ENCODE measurements at regions not wholly inside any gene's neighbourhood (a gene's known extent, or its start where the extent isn't known, plus 50 kb on each side); places are given as distances from the start of the nearest gene placed in this dataset.

GRCh38 chr18:22108674-22109073, 60.7 kb upstream of the GATA6 start:
- H3K27me3 ChIP-seq (ENCODE audit: low read length) = no peaks in the 10 kb centered on the region
- H3K36me3 ChIP-seq (ENCODE audit: low read length) = no peaks in the 10 kb centered on the region
- no peak overlapping the region for H3K4me3 ChIP-seq (ENCODE audit: insufficient read depth, low read length, poor library complexity, severe bottlenecking)
- H3F3A ChIP-seq (ENCODE audit: insufficient read depth) = no peaks in the 10 kb centered on the region
- H2AFZ ChIP-seq (ENCODE audit: low read depth, low read length, severe bottlenecking) = no peak overlapping the region
- no peak overlapping the region for H3K27ac ChIP-seq (ENCODE audit: low read depth, low read length)
- TF ChIP-seq EZH2phosphoT487 (conservative IDR thresholded peaks at IDR 0.05; ENCODE audit: low read length) = no peak
- no peak for TF ChIP-seq CTCF (IDR thresholded peaks at IDR 0.05; ENCODE audit: insufficient read depth, low read length, poor library complexity, severe bottlenecking)
- H4K20me1 ChIP-seq (ENCODE audit: low read depth, low read length) = no peaks in the 10 kb centered on the region
- no peaks in the 10 kb centered on the region for H3K9me3 ChIP-seq (ENCODE audit: insufficient read depth, low read length)
- no peak overlapping the region for H3K4me2 ChIP-seq (ENCODE audit: low read depth, low read length, poor library complexity, severe bottlenecking)
- H3K9ac ChIP-seq (ENCODE audit: low read length) = no peak overlapping the region
- no peaks in the 10 kb centered on the region for H3K79me2 ChIP-seq (ENCODE audit: insufficient read depth, low read length)
- no peaks in the 10 kb centered on the region for H3K9me2 ChIP-seq (replicated peaks; ENCODE audit: insufficient read depth, low read length)

- Histone ChIP-seq H2AFZ (ENCODE audit: low read depth, low read length, severe bottlenecking) (no peak overlapping the region), H3F3A (ENCODE audit: insufficient read depth) (no peaks in the 10 kb centered on the region)
These were observed 59.9 kb upstream of the GATA6 start for GRCh38 chr18:22109535-22109934.

GRCh38 chr18:22110461-22110924, 58.9 kb upstream of the GATA6 start:
- H3K9ac ChIP-seq (ENCODE audit: low read length) = no peak overlapping the region
- TF ChIP-seq EZH2phosphoT487 (conservative IDR thresholded peaks at IDR 0.05; ENCODE audit: low read length) = no peak
- TF ChIP-seq CTCF (IDR thresholded peaks at IDR 0.05; ENCODE audit: insufficient read depth, low read length, poor library complexity, severe bottlenecking) = no peak

More at GRCh38 chr18:22109535-22109934, 59.9 kb upstream of the GATA6 start:
- Histone ChIP-seq H3K4me3 (ENCODE audit: insufficient read depth, low read length, poor library complexity, severe bottlenecking) (no peak overlapping the region), H3K27ac (ENCODE audit: low read depth, low read length) (no peak overlapping the region), H3K27me3 (ENCODE audit: low read length) (no peaks in the 10 kb centered on the region), H3K9me3 (ENCODE audit: insufficient read depth, low read length) (no peaks in the 10 kb centered on the region), H3K4me2 (ENCODE audit: low read depth, low read length, poor library complexity, severe bottlenecking) (no peak overlapping the region), H3K9ac (ENCODE audit: low read length) (no peak overlapping the region), H4K20me1 (ENCODE audit: low read depth, low read length) (no peaks in the 10 kb centered on the region), H3K9me2 (replicated peaks; ENCODE audit: insufficient read depth, low read length) (no peaks in the 10 kb centered on the region), H3K36me3 (ENCODE audit: low read length) (no peaks in the 10 kb centered on the region), H3K79me2 (ENCODE audit: insufficient read depth, low read length) (no peaks in the 10 kb centered on the region)
- TF ChIP-seq CTCF (IDR thresholded peaks at IDR 0.05; ENCODE audit: insufficient read depth, low read length, poor library complexity, severe bottlenecking) (no peak), EZH2phosphoT487 (conservative IDR thresholded peaks at IDR 0.05; ENCODE audit: low read length) (no peak)

More at GRCh38 chr18:22110461-22110924, 58.9 kb upstream of the GATA6 start:
- H3K4me3 ChIP-seq (ENCODE audit: insufficient read depth, low read length, poor library complexity, severe bottlenecking) = no peak overlapping the region
- H2AFZ ChIP-seq (ENCODE audit: low read depth, low read length, severe bottlenecking) = no peak overlapping the region
- H3K9me2 ChIP-seq (replicated peaks; ENCODE audit: insufficient read depth, low read length) = no peaks in the 10 kb centered on the region
- H3K79me2 ChIP-seq (ENCODE audit: insufficient read depth, low read length) = no peaks in the 10 kb centered on the region
- H3F3A ChIP-seq (ENCODE audit: insufficient read depth) = no peaks in the 10 kb centered on the region
- no peaks in the 10 kb centered on the region for H4K20me1 ChIP-seq (ENCODE audit: low read depth, low read length)
- no peaks in the 10 kb centered on the region for H3K27me3 ChIP-seq (ENCODE audit: low read length)
- no peak overlapping the region for H3K27ac ChIP-seq (ENCODE audit: low read depth, low read length)
- H3K36me3 ChIP-seq (ENCODE audit: low read length) = no peaks in the 10 kb centered on the region
- no peak overlapping the region for H3K4me2 ChIP-seq (ENCODE audit: low read depth, low read length, poor library complexity, severe bottlenecking)
- H3K9me3 ChIP-seq (ENCODE audit: insufficient read depth, low read length) = no peaks in the 10 kb centered on the region
